Lower leg skin (tissue), 4 donors: ENCODE measurements at regions not wholly inside any gene's neighbourhood (a gene's known extent, or its start where the extent isn't known, plus 50 kb on each side); places are given as distances from the start of the nearest gene placed in this dataset.

Experiments
- DNase-seq, 2 donors: peaks; one replicate each; pipeline ENCODE4 v3.0.0-alpha.2; 2019; ENCODE audit warnings: low spot score in 2 of 2
- H3K4me3 ChIP-seq: fragments of 200-600 bp; sonication (generic); 2 replicates; pipeline ENCODE4 v1.5.1; 2017; ENCODE audit warnings: mild to moderate bottlenecking, low read depth; ENCODE audit not compliant: poor library complexity, severe bottlenecking
- CTCF ChIP-seq, 3 donors: fragments of 450-650 bp; IDR thresholded peaks; one replicate each; pipeline ENCODE4 v1.5.1; 2016; ENCODE audit warnings: antibody characterized with exemption in 3 of 3, mild to moderate bottlenecking in 3 of 3, moderate library complexity in 2 of 3
- POLR2A ChIP-seq, 2 donors: fragments of 450-650 bp; IDR thresholded peaks; one replicate each; pipeline ENCODE4 v1.6.1; 2016 to 2017; ENCODE audit warnings: antibody characterized with exemption in 2 of 2, mild to moderate bottlenecking in 1 of 2, moderate library complexity in 1 of 2
- WGBS, 2 donors: methylation state at CpG; one replicate each; pipeline ENCODE4 v1.1.5; 2018; 5-methylcytosine and 5-hydroxymethylcytosine counted together
- intact Hi-C: fragments of 100-400 bp; cut with DNase I; formaldehyde crosslinking; loops from one replicate; pipeline ENCODE4 v1.15.0; 2023; ENCODE audit warnings: low total_unique reads

GRCh38 chr6:134466771-134467525 is 149.0 kb upstream of the SGK1 start:
- no peak overlapping the region for H3K4me3 ChIP-seq
- no peak for DNase-seq
- intact Hi-C loops, result no loop called here
- WGBS, 2 donors, result 30 to 36% methylated on average over 2 of the region's 2 CpGs
- TF ChIP-seq CTCF (IDR thresholded peaks at IDR 0.05), result no peak
- TF ChIP-seq POLR2A (IDR thresholded peaks at IDR 0.05), result no peak

GRCh38 chr6:134464690-134465411 is 146.9 kb upstream of the SGK1 start:
- H3K4me3 ChIP-seq, result no peak overlapping the region
- no peak for DNase-seq
- intact Hi-C loops, result no loop called here
- TF ChIP-seq CTCF (IDR thresholded peaks at IDR 0.05) (no peak), POLR2A (IDR thresholded peaks at IDR 0.05) (no peak)
- WGBS, 2 donors, result 44 to 54% methylated on average over 9 of the region's 9 CpGs

- 73 to 85% methylated on average over 7 of the region's 7 CpGs for WGBS, 2 donors
These were observed 141.1 kb upstream of the SGK1 start for GRCh38 chr6:134458857-134459657.

GRCh38 chr6:134457941-134458340 is 140.0 kb upstream of the SGK1 start:
- TF ChIP-seq CTCF (IDR thresholded peaks at IDR 0.05), result no peak
- no peak for TF ChIP-seq POLR2A (IDR thresholded peaks at IDR 0.05)
- DNase-seq, result no peak
- no peak overlapping the region for H3K4me3 ChIP-seq
- 88 to 91% methylated on average over 5 of the region's 5 CpGs for WGBS, 2 donors
- intact Hi-C loops, result no loop called here

More at GRCh38 chr6:134458857-134459657, 141.1 kb upstream of the SGK1 start:
- no peak for DNase-seq
- TF ChIP-seq POLR2A (IDR thresholded peaks at IDR 0.05) (no peak), CTCF (IDR thresholded peaks at IDR 0.05) (no peak)
- no peak overlapping the region for H3K4me3 ChIP-seq
- intact Hi-C loops, result no loop called here

- TF ChIP-seq POLR2A (IDR thresholded peaks at IDR 0.05) (no peak), CTCF (IDR thresholded peaks at IDR 0.05) (no peak)
- WGBS, 2 donors, result 49 to 55% methylated on average over 2 of the region's 2 CpGs
- H3K4me3 ChIP-seq, result no peak overlapping the region
- no peak for DNase-seq
- intact Hi-C loops, result no loop called here
These were observed 138.3 kb upstream of the SGK1 start for GRCh38 chr6:134456226-134456625.
